ENCODE measurements at regions not wholly inside any gene's neighbourhood (a gene's known extent, or its start where the extent isn't known, plus 50 kb on each side); places are given as distances from the start of the nearest gene placed in this dataset.
"Not testable (repeated sequence)": the region's sequence is repeated elsewhere in the genome, so short reads cannot be mapped to it uniquely, and the experiment has no call there.

DNA sequence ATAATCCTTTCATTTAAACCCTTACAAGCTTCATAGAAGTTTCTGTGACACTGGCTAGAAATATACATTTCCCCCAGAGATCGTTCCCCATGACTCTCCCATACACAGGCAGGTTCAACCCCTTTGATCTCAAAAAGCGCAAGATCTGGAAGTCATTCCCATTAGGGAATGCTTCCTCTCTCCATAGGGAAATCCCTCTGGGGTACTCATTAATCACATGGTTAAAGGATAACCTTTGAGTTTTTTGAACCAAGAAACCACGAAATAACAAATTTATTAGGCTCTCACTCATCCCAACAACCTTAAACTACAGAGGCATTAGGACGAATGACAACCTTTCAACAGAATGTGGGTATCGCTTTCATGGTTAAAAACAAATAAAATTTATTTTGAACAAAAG lies 211.9 kb upstream of the PRICKLE2 start:
- no peak for DNase-seq

- not testable (repeated sequence) for DNase-seq
Observed at GRCh38 chr3:64435023-64435422, 209.8 kb upstream of the PRICKLE2 start.

DNA sequence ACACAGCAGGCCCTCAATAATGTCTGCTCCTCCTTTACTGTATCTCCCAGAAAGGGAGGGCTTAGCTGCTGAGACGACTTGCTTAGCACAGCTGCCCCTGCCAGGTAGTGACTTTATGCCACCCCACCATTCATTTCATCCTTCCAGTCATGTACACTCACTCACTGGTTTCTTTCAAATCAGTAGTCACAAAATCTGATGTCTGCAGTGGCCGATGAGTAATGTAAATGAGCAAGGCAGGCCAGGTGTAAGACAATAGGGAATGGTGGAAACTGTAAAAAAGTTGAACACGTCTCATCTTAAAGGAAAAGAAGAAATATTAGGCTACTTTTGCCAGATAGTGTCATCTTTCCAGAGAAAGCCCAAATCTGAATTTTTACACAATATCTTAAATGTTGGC lies 207.6 kb upstream of the PRICKLE2 start:
- DNase-seq, result no peak

DNA sequence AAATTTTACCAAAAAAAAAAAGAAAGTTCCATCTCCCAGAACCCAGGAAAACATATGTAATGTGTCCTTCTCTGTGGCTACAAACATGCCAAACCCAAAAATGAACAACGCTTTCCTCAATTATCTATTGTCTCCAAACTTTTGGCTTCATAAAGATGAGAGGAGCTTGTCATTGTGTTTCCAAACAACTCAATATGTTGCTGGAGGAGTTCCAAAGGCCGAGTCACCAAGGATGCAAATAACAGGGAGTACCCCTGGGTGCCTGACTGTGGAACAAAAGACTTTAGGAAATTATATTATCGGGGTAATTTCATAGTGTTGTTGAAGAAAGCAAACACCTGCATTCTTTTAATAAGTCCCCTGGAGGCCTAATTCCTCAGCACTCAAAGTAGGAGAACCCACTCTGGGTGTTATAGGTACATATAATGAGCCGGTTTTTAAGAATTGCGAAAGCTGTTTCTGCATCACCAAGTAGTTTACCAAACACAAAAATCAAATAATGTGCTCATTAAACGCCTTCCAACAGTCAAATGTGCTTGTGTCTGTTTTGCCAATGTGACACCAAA lies 206.3 kb upstream of the PRICKLE2 start:
- DNase-seq, result no peak

DNA sequence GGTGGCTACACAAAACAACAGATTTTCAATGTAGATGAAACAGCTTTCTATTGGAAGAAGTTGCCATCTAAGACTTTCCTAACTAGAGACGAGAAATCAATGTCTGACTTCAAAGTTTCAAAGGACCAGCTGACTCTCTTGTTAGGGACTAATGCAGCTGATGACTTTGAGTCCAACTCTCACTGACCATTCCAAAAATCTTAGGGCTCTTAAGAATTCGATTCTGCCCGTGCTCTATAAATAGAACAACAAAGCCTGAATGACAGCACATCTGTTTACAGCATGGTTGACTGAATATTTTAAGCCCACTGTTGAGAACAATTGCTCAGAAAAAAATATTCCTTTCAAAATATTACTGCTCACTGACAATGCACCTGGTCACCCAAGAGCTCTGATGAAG lies 202.4 kb upstream of the PRICKLE2 start:
- no peak for DNase-seq

DNA sequence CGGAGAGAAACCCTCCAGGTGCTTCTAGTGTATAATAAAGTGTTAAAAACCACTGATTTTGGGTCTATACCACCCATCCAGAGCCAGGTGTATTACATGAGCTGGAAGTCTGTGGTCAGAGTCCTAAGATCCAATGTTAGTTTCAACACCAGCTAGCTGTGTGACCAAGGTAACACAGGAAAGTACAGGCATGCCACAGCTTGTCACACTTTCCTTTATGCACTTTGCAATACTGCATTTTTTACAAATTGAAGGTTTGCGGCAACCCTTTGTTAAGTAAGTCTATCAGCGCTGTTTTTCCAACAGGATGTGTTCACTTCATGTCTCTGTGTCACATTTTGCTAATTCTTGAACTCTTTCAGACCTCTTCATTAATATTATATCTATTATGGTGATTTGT lies 201.3 kb upstream of the PRICKLE2 start:
- no peak for DNase-seq

DNA sequence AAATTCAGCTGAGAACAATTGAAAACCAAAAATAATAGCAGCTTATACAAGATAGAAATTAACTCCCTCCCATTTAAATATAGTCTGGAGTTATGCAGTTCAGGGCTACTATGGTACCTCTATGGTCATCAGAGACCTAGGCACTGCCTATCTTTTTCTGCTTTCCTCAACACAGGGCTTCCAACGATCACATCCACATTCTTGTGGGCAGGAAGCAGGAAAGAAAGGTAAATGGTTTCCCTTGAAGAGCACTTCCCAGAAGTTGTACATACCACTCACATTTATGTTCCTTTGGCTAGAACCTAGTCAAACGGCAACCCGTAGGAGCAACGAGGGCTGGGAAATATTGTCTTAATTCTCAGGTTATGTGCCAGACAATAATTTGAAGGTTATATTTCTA lies 197.7 kb upstream of the PRICKLE2 start:
- no peak for DNase-seq

DNA sequence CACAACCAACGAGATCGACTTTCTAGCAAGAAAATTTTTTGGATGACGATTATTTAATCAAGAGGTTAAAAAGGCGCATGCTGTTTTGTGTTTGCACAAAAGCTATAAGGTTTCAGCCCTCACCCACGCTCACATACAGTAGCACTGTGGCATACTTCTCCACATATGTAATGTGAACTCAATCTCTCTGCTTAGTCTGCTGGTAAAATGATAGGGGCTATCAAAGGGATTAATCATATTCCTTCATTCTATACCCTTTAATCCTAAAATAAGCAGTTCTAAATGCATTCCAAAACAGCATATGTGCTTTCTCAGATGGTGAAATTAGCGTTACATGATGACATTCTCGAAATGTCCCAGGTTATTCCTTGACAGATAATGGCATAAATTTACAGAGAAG lies 196.9 kb upstream of the PRICKLE2 start:
- DNase-seq, result no peak

DNA sequence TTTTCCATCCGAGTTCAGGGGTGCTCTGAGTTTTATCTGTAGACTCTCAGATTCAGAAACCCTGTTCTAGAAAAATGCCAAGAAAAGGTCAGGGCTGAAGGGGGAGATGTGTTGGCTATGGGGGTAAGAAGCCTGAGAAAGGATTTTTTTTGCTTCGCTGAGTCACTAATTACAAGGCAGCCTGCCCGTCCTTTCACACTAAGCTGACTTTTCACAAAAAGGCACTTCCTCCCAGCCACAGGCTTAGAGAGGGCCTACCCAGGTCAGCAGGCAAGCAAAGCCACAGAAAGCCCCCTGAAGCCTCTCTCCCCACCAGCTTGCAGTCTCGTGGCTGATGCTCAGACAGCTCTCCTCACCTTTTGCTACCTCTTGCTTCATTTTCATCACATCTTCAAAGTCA lies 192.6 kb upstream of the PRICKLE2 start:
- DNase-seq, result no peak

DNA sequence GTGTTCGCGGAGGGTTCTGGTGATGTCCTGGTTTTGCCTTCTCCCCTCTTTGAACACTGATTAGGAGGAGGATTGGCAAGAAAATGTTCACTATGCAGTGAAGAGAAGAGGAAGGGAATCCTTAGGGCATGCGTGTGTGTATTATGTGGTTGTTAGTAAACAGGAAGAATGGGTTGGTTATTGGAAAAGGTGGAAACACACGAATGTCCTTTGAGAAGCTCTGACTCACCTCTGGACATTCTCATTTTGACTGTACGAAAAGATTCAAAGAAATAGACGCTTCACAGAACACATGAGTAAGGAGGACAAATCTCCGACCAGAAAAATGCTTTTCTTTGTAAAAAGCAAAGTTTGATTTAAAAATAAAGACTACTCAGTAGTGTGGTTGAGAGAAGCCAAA lies 188.8 kb upstream of the PRICKLE2 start:
- DNase-seq, result no peak

DNA sequence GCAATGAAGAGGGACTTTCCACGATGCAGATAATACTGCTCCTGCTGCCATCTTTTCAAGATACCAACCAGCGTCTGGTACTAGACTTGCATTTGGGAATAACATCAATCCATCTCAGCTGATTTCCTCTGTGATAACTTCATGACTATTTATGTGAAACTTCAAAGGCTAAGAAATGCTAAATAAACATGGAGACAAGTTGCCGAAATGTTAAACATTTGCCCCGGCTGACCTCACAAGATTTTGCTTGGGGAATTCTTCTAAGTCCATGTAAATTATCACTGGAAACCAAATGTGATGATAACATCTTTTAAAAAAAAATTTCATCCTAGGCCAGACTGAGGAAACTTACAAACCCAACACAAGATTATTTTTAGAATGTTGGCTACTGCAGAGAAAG lies 185.8 kb upstream of the PRICKLE2 start:
- no peak for DNase-seq

GRCh38 chr3:64410226-64410625 lies 185.0 kb upstream of the PRICKLE2 start:
- DNase-seq, result no peak

DNA sequence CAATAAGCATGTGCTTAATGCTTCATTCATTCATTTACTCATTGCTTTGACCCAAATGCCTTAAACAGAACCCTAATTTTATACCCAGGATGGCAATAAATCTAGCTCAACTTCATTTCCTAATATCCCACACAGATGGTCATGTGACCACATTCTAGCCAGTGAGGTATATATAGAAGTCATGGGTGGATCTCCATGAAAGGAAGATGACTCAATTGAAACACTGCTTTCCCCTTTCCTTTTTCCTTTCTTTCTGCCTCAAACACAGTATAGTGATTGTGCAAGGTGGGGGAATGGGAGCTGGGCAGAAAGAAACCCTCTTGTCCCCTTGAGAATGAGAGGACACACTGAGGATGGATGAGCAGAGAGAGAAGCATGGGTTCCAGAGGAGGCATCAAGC lies 183.5 kb upstream of the PRICKLE2 start:
- DNase-seq, result no peak

- DNase-seq, result no peak
Observed at GRCh38 chr3:64406271-64406670, 181.0 kb upstream of the PRICKLE2 start.

DNA sequence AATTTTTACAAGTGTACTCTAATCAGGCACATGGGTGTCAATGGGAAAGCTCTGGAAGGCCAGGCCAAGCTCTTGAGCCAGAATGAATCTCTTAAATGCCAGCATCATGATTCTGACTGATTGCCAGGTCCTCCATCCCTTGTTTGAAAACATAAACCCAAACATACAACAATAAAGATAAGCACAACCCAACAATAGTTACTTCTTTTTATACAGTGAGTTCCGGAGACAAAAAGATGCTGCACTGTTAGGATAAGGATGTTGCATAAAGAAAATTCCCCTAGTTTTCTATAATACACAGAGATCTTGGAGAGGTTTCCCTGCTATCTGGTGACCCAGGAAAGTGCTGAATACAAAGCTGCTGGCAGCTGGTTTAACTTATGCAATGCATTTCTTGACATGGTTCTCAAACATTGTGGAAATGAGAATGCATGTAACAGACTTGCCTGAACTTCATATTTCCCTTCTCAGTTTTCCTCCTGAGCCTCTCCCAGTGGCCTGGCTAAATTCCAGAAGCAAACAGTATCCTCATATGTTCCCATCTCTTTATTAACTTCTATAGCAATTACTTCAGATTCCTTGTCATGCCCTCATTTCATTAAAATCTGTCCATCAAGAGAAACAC lies 180.1 kb upstream of the PRICKLE2 start:
- DNase-seq, result no peak

DNA sequence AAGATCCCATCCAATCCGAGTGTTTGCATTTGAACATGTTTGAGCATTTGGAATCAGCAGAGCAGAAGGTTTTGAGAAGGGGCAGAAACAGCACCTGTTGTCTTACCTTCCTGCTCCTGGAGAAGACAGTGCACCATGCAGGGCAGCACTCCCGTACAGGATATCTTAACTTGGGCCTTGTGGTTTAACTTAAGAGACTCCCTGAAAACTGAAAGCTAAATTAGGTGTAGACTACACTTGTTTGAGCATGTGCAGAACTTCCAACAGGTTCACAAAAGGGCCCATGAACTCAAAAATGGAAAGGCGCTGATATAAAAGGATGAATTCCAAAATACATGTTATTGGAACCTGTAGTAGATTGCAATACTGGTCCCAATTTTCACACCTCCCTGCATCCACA lies 175.4 kb upstream of the PRICKLE2 start:
- no peak for DNase-seq

GRCh38 chr3:64399205-64399800 lies 174.0 kb upstream of the PRICKLE2 start:
- DNase-seq, result no peak

DNA sequence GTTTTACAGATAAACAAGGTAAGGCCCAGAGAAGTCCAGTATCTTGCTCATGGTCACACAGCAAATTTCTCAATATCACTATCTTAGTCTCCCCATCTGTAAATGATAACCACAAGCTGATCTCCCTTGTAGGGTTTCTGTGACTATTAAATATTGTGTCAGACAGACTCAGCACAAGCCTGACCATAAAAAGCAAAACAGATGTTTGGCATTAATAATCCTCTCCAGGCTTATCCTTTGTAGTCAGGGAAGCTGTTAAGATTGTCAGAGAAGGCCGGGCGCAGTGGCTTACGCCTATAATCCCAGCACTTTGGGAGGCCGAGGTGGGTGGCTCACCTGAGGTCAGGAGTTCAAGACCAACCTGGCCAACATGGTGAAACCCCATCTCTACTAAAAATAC lies 173.2 kb upstream of the PRICKLE2 start:
- DNase-seq, result no peak

GRCh38 chr3:64398006-64398405 lies 172.7 kb upstream of the PRICKLE2 start:
- DNase-seq, result no peak

- no peak for DNase-seq
Observed at GRCh38 chr3:64397573-64397972, 172.3 kb upstream of the PRICKLE2 start.

GRCh38 chr3:64395490-64395889 lies 170.2 kb upstream of the PRICKLE2 start:
- DNase-seq, result no peak

DNA sequence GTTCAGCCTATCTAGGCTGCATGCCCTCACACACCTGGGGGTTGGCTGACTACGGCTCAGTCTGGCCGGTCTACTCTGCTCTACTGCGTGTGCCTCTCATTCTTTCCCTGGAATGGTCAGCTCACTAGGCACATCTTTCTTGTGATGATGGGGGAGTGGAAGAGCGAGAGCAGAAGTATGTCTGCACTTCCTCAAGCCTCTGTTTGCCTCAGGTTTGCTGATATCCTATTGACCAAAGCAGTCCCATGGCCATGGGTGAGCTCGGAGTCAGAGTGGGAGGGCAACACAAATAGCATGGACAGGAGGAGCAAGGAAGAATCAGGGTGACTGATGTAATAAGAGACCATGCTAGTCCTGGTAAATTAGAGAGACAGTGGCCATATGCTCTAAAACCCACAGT lies 167.9 kb upstream of the PRICKLE2 start:
- DNase-seq, result no peak

GRCh38 chr3:64392001-64392400 lies 166.7 kb upstream of the PRICKLE2 start:
- no peak for DNase-seq

GRCh38 chr3:64390893-64391292 lies 165.6 kb upstream of the PRICKLE2 start:
- DNase-seq, result no peak

DNA sequence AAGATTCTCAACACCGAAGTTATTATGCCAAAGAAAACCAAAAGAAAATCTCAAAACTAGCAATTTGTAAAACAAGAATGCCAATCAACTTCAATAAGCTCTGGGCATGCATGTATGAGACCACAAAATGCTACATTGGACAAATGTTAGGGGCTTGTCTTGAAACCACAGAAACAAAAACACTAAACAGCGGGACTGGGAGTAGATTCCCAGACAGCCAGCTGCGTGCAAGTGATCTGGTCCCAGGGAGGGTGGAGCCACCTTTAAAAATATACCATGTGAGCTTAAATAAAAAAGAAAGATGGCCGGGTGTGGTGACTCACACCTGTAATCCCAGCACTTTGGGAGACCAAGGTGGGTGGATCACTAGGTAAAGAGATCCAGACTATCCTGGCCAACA lies 163.6 kb upstream of the PRICKLE2 start:
- DNase-seq, result no peak
